GM23338 (cell line): ENCODE measurements at regions not wholly inside any gene's neighbourhood (a gene's known extent, or its start where the extent isn't known, plus 50 kb on each side); places are given as distances from the start of the nearest gene placed in this dataset.

Experiments
- CTCF ChIP-seq, 2 experiments: fragments of 200-600 bp in 1 of 2; sonication (generic) in 1 of 2; conservative IDR thresholded peaks; 2 replicates each; pipeline versions ENCODE4 v1.5.1 to v1.6.1; 2016 to 2017; ENCODE audit warnings: antibody characterized with exemption in 2 of 2, low read depth in 2 of 2, mild to moderate bottlenecking in 2 of 2, moderate library complexity in 1 of 2
- ETS1 ChIP-seq: IDR thresholded peaks from 2 replicates; pipeline ENCODE4 v1.6.1; 2016; ENCODE audit warnings: antibody characterized with exemption
- EZH2 ChIP-seq: fragments of 200-600 bp; sonication (generic); IDR thresholded peaks from one replicate; pipeline ENCODE4 v1.8.0; 2017; ENCODE audit warnings: antibody characterized with exemption, mild to moderate bottlenecking, low read depth; ENCODE audit not compliant: unreplicated experiment
- JUNB ChIP-seq: IDR thresholded peaks from one replicate; pipeline ENCODE4 v1.6.1; 2016; ENCODE audit warnings: antibody characterized with exemption; ENCODE audit not compliant: unreplicated experiment
- NANOG ChIP-seq: IDR thresholded peaks from 2 replicates; pipeline ENCODE4 v1.6.1; 2016; ENCODE audit warnings: antibody characterized with exemption, borderline replicate concordance
- POLR2AphosphoS5 ChIP-seq: IDR thresholded peaks from 2 replicates; pipeline ENCODE4 v1.6.1; 2016; ENCODE audit warnings: antibody characterized with exemption, low read depth
- STAT1 ChIP-seq: IDR thresholded peaks from one replicate; pipeline ENCODE4 v1.6.1; 2016; ENCODE audit warnings: antibody characterized with exemption; ENCODE audit not compliant: unreplicated experiment
- TF ChIP-seq, protein P1 (sequence below): IDR thresholded peaks from one replicate; pipeline ENCODE4 v1.6.1; 2018; ENCODE audit warnings: antibody characterized with exemption; ENCODE audit not compliant: unreplicated experiment
- TF ChIP-seq, protein P2 (sequence below): fragments of 250-450 bp; sonication (Bioruptor Pico); IDR thresholded peaks from 2 replicates; pipeline ENCODE4 v1.5.0; 2020; ENCODE audit warnings: mild to moderate bottlenecking, moderate library complexity

GRCh38 chr11:107183953-107184352, 165.7 kb upstream of the GUCY1A2 start:
- TF ChIP-seq JUNB (no peak), CTCF (conservative IDR thresholded peaks at IDR 0.05; ENCODE audit: low read depth in 2 of 2) (no peak), EZH2 (no peak), POLR2AphosphoS5 (no peak), NANOG (no peak), ETS1 (no peak), STAT1 (no peak)
- TF ChIP-seq, protein P1, sequence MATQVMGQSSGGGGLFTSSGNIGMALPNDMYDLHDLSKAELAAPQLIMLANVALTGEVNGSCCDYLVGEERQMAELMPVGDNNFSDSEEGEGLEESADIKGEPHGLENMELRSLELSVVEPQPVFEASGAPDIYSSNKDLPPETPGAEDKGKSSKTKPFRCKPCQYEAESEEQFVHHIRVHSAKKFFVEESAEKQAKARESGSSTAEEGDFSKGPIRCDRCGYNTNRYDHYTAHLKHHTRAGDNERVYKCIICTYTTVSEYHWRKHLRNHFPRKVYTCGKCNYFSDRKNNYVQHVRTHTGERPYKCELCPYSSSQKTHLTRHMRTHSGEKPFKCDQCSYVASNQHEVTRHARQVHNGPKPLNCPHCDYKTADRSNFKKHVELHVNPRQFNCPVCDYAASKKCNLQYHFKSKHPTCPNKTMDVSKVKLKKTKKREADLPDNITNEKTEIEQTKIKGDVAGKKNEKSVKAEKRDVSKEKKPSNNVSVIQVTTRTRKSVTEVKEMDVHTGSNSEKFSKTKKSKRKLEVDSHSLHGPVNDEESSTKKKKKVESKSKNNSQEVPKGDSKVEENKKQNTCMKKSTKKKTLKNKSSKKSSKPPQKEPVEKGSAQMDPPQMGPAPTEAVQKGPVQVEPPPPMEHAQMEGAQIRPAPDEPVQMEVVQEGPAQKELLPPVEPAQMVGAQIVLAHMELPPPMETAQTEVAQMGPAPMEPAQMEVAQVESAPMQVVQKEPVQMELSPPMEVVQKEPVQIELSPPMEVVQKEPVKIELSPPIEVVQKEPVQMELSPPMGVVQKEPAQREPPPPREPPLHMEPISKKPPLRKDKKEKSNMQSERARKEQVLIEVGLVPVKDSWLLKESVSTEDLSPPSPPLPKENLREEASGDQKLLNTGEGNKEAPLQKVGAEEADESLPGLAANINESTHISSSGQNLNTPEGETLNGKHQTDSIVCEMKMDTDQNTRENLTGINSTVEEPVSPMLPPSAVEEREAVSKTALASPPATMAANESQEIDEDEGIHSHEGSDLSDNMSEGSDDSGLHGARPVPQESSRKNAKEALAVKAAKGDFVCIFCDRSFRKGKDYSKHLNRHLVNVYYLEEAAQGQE = no peak
- TF ChIP-seq, protein P2, sequence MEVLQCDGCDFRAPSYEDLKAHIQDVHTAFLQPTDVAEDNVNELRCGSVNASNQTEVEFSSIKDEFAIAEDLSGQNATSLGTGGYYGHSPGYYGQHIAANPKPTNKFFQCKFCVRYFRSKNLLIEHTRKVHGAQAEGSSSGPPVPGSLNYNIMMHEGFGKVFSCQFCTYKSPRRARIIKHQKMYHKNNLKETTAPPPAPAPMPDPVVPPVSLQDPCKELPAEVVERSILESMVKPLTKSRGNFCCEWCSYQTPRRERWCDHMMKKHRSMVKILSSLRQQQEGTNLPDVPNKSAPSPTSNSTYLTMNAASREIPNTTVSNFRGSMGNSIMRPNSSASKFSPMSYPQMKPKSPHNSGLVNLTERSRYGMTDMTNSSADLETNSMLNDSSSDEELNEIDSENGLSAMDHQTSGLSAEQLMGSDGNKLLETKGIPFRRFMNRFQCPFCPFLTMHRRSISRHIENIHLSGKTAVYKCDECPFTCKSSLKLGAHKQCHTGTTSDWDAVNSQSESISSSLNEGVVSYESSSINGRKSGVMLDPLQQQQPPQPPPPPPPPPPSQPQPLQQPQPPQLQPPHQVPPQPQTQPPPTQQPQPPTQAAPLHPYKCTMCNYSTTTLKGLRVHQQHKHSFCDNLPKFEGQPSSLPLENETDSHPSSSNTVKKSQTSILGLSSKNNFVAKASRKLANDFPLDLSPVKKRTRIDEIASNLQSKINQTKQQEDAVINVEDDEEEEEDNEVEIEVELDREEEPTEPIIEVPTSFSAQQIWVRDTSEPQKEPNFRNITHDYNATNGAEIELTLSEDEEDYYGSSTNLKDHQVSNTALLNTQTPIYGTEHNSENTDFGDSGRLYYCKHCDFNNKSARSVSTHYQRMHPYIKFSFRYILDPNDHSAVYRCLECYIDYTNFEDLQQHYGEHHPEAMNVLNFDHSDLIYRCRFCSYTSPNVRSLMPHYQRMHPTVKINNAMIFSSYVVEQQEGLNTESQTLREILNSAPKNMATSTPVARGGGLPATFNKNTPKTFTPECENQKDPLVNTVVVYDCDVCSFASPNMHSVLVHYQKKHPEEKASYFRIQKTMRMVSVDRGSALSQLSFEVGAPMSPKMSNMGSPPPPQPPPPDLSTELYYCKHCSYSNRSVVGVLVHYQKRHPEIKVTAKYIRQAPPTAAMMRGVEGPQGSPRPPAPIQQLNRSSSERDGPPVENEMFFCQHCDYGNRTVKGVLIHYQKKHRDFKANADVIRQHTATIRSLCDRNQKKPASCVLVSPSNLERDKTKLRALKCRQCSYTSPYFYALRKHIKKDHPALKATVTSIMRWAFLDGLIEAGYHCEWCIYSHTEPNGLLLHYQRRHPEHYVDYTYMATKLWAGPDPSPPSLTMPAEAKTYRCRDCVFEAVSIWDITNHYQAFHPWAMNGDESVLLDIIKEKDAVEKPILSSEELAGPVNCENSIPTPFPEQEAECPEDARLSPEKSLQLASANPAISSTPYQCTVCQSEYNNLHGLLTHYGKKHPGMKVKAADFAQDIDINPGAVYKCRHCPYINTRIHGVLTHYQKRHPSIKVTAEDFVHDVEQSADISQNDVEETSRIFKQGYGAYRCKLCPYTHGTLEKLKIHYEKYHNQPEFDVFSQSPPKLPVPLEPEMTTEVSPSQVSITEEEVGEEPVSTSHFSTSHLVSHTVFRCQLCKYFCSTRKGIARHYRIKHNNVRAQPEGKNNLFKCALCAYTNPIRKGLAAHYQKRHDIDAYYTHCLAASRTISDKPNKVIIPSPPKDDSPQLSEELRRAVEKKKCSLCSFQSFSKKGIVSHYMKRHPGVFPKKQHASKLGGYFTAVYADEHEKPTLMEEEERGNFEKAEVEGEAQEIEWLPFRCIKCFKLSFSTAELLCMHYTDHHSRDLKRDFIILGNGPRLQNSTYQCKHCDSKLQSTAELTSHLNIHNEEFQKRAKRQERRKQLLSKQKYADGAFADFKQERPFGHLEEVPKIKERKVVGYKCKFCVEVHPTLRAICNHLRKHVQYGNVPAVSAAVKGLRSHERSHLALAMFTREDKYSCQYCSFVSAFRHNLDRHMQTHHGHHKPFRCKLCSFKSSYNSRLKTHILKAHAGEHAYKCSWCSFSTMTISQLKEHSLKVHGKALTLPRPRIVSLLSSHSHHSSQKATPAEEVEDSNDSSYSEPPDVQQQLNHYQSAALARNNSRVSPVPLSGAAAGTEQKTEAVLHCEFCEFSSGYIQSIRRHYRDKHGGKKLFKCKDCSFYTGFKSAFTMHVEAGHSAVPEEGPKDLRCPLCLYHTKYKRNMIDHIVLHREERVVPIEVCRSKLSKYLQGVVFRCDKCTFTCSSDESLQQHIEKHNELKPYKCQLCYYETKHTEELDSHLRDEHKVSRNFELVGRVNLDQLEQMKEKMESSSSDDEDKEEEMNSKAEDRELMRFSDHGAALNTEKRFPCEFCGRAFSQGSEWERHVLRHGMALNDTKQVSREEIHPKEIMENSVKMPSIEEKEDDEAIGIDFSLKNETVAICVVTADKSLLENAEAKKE (CRISPR knock-in tag) = no peak
